T47D (cell line): ENCODE measurements at regions not wholly inside any gene's neighbourhood (a gene's known extent, or its start where the extent isn't known, plus 50 kb on each side); places are given as distances from the start of the nearest gene placed in this dataset.

ENCODE experiments used
- DNase-seq, 2 experiments: peaks; one replicate each; pipeline versions ENCODE4 v3.0.0 to v3.0.0-alpha.2; 2011 to 2012; ENCODE audit warnings: low read depth in 1 of 2, low spot score in 1 of 2
- JUND ChIP-seq: IDR thresholded peaks from 2 replicates; pipeline ENCODE4 v1.6.1; 2012; ENCODE audit warnings: low read depth
- in situ Hi-C: cut with HindIII; loops from 2 replicates; pipeline ENCODE4 v1.10.0; 2016; ENCODE audit warnings: low sequenced_read_pairs, low pct_unique_long_range_greater_than_20kb

DNA sequence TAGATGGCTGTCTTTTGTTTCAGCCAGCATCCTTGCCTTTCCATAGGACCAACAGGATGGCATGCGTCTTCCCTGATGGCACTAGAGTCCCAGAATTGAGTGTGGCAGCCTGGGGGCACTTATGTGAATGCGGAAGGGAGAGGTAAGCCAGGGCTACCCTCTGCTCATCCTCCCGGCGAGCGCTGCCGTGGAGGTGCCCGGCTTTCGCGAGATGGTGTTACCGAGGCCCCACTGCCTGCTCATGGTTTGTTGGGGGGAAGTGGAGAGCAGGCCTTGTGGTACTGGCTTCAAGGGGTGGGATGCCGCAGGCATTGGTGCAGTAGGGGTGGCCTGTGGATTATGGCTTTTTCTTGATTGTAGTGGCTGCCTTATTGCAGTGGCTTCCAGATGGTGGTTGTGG, 174.3 kb downstream of the AACS start:
- no peak for TF ChIP-seq JUND
- in situ Hi-C loops: no loop called here
- no peak for DNase-seq

DNA sequence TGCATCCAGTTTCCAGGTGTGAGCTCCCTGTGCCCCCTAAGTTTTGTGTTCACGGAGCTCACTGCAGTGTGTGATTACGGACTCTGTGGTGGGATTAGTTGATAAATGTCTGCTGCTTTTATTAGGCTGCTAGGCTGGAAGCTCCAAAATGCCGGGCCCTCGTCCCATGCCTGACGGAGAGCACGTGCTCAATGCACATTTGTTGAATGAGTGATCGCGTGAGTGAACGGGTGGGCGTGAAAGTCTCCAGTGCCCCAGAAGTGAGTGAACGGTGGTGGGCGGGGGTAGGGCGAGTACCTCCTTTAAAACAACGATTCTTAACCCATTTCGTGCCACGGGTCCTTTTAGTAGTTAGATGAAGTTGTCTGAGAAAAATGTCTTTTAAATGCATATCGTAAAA, 175.5 kb downstream of the AACS start:
- DNase-seq: no peak
- no peak for TF ChIP-seq JUND
- in situ Hi-C loops: no loop called here

DNA sequence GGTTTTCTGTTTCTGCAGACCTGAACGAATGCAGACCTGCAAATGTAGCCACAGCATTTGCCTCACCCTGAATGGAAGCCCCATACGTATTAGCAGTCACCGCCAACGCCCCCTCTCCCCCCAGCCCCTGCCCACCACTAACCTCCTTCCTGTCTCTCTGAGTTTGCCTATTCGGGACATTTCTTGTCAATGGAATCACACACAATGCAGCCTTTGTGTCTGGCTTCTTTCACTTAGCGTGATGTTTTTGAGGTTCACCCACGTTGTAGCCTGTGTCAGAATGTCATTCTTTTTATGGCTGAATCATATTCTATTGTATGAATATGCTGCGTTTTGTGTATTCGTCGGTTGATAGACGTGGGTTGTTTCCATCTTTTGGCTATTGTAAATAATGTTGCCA, 178.6 kb downstream of the AACS start:
- TF ChIP-seq JUND: no peak
- DNase-seq: no peak
- in situ Hi-C loops: no loop called here

DNA sequence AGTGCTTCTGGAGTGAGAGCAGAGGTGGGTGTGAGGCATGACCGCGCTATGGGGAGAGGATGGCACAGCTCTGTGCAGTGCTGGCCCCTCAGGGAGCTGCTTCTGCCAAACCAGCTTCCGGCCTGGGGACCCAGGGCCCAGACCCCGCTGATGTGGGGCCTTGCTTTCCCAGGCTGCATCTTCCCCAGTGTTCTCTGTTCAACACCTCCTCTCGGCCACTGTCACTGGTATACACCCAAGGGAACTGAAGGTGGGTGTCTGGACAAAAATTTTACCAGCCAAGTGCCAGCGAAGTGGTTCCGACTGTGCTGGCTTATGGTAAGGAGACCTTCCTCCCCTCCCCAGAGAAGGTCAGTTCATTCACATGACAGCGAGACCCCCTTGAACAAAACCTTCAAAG, 179.1 kb downstream of the AACS start:
- in situ Hi-C loops: no loop called here
- DNase-seq: no peak
- TF ChIP-seq JUND: no peak

DNA sequence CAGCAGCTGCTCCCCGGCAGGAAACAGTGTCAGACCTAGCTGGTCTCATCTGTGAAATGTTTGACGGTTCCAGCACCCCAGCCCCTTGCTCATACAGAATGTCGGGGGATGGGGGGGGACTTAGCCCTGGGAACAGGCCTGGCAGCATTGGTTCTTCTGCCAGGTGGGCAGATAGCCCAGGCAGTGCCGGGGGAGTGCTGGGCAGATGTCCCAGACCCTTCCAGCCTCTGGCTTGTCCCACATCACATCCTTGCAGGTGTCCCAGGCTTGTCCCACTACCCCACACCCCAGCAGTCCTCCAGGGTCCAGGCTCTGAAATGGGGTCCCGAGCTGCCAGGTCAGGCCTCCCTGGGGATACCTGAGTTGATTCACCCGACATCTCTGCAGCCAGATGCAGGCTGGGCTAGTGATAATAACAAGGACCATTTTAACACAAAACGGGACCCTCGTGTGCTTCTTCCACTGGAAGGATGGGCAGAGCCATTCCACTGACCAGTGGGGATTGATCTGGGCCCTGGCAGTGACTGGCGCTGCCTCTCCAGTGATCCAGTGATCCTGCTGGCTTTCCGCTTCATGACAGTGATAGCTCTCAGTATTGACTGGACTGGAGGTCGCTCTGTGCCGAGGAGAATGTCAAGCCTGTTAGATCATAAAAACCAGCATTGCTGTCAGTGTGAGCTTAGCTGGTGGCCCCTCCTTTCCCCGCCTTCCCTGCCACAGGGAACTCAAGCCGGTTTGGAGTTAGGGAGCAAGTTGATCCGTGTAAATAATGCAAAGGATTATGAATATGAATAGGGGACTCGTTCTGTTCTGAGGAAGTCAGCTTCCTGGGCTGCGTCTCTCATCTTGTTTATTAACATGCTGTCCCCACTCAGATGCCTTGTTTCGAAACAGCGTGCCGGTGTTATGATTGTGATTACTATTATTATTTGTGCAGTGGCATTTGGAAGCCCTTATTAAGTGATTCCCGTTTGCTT, 180.6 kb downstream of the AACS start:
- DNase-seq: peak in 1 of 2 experiments; percentile 14
- TF ChIP-seq JUND: no peak
- in situ Hi-C loops: no loop called here

DNA sequence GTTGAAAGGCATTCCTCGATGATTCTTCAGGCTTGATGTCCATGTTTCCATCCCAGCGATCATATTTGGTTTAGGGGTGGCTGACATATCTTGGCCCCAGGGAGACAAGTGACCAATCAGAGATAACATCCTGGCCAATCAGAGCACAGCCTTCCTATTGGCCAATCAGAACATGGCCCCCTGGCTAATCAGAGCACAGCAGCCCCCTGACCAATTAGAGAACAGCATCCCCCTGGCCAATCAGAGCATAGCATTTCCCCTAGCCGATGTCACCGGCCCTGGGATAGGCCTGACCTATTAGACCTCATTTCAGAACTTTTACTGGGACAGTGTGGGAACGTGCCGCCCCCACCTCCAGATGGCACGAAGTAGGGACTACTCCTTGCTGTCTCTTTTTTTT, 182.2 kb downstream of the AACS start:
- in situ Hi-C loops: no loop called here
- DNase-seq: no peak
- no peak for TF ChIP-seq JUND

DNA sequence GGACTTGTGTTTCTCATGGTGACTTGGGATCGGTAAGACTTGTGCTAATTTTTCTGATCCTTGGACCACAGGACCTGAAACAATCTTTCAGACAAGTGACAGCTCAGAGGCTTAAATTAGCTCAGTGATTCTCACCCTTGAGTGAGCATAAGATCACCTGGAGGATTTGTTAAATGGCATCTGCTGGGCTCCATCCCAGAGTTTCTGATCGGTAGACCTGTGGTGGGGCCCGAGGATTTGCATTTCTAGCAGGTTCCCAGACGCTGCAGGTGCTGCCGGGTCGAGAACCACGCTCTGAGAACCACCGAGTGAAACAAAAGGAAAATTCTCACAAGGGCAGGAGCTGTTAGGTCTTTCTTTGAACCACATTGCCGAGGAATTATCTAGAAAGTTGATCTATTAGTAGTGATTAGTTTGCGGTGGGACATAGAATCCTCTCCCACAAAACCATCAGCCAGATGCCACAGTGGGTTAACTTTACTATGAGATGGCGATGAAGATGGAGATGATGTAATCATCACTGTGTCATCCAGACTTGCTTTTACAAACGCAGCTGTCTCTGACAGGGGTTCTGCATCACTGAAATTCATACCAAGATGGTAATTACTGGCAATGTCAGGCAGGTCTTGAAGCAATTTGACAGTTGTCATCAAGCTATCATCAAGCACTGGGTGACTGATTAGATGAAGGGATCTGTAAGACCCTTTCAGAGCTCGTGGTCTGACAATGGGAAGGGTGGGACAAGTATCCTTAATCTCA, 184.0 kb downstream of the AACS start:
- in situ Hi-C loops: no loop called here
- DNase-seq: no peak
- TF ChIP-seq JUND: no peak

DNA sequence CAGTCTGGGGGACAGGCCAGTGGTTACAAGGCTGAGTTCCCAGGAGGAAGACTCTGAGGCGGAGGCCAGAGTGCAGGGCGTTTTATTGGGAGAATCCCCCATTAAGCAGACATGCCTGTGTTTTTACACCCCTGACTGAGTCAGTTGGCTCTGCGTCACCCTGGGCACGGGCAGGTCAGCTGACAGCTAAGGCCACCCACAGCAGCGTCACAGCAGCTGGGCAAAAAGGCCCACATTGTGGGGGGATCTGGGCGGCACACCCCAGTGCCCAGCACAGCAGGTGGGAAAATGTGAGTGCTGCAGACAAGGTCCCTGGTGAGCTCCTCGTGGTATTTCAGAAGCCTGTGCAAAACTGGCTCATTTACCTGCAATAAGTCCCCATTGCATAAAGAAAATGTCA, 184.7 kb downstream of the AACS start:
- no peak for TF ChIP-seq JUND
- DNase-seq: no peak
- in situ Hi-C loops: no loop called here

DNA sequence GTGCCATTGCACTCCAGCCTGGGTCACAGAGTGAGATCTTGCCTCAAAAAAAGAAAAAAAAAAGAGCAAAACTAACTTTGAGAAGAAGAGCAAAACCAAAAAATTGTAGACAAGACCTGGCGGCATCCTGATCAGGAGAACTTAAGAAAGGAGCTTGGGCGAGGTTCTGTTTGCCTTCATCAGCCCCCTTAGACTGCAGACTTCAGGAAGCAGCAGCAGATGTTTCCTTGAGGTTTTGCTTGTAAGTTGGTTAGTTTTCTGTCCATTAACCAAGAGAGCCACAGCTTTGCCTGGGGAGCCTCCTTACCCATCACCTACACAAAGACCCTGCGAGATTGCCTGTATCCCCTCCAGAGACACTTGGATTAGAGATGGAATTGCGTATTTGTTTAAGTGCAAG, 189.0 kb downstream of the AACS start:
- TF ChIP-seq JUND: no peak
- no peak for DNase-seq

DNA sequence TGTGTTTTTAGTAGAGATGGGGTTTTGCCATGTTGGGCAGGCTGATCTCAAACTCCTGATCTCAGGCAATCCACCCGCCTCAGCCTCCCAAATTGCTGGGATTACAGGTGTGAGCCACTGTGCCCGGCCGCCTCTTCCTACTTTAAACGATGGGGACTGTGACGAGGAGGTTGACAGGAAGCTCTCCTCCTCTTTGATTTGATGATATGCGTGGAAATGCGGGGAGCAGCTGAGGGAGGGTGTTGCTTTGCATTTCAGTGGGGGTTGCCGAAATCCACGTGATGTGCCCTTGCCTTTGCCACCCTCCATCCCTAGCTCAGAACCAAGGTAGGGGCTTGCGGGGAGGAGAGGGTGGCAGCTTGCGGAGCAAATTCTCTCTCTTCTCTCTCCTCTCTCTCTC, 189.6 kb downstream of the AACS start:
- no peak for TF ChIP-seq JUND
- in situ Hi-C loops: no loop called here
- no peak for DNase-seq

More for the DNA sequence above, 189.0 kb downstream of the AACS start:
- in situ Hi-C loops: no loop called here

DNA sequence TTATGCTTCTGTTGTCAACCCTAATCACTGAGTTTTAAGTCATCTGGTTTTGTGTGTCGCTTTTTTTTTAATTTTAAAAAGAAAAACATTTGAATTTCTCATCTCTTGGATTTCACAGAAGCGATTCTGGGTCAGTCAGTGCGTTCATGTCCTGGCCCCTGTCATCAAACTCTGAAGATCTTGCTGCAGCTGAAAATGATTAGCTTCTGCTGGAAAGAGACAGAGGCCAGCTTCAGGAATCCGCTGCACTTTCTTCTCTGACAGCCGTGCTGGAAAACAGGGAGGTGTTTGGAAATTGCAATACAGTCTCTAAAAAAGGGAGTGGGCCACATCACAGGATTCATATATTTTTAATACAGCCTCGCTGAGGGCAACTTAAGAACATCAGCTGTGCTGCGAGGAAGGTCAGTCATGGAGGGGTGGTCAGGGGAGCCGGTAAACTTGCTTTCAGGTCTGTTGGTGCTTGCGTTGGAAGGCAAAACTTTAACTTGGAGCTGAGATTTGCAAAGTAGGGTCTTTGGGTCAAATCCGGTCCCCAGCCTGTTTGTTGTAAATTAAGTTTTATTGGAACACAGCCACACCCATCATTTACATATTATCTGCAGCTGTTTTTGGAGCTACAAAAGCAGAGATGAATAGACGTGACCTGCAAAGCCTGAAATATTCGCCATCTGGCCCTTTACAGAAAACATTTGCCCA, 190.8 kb downstream of the AACS start:
- TF ChIP-seq JUND: no peak
- no peak for DNase-seq
- in situ Hi-C loops: no loop called here

DNA sequence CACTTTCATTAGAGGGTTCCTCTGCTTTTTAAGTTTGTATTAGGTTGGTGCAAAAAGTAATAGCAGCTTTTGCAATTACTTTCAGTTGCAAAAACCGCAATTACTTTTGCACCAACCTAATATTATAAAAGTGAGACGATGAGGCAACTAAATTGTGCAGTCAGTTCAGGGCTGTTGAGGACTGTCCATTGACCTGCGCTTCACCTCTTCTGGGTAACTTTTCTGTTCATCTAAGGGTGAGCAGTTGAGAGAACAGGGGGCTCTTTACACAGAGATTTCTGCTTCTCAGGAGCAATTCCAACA, 191.3 kb downstream of the AACS start:
- in situ Hi-C loops: no loop called here
- no peak for TF ChIP-seq JUND
- no peak for DNase-seq
